Stimulated activated CD4-positive, alpha-beta T cell treated with anti-CD3 and anti-CD28 coated beads, Interleukin-4, amount 100 ng/mL, for 24 hours (primary cell): ENCODE measurements at regions not wholly inside any gene's neighbourhood (a gene's known extent, or its start where the extent isn't known, plus 50 kb on each side); places are given as distances from the start of the nearest gene placed in this dataset.

ENCODE experiments used
- DNase-seq: peaks from one replicate; pipeline ENCODE4 v3.0.0-alpha.2; 2020

- DNase-seq: no peak
Observed at GRCh38 chrX:121102101-121102500, 54.7 kb downstream of the GLUD2 start.

GRCh38 chrX:121103381-121103780 is 56.0 kb downstream of the GLUD2 start:
- no peak for DNase-seq

- peak; percentile 9 for DNase-seq
Observed at GRCh38 chrX:121106484-121107235, 59.2 kb downstream of the GLUD2 start.

- DNase-seq: no peak
Observed at GRCh38 chrX:121109986-121110385, 62.6 kb downstream of the GLUD2 start.

GRCh38 chrX:121110536-121110935 is 63.1 kb downstream of the GLUD2 start:
- DNase-seq: no peak

GRCh38 chrX:121114691-121115090 is 67.3 kb downstream of the GLUD2 start:
- no peak for DNase-seq

GRCh38 chrX:121120690-121121605 is 73.5 kb downstream of the GLUD2 start:
- DNase-seq: no peak

GRCh38 chrX:121122332-121122731 is 74.9 kb downstream of the GLUD2 start:
- DNase-seq: no peak

GRCh38 chrX:121128925-121129877 is 81.8 kb downstream of the GLUD2 start:
- DNase-seq: no peak

- no peak for DNase-seq
Observed at GRCh38 chrX:121132675-121133074, 85.3 kb downstream of the GLUD2 start.

GRCh38 chrX:121135488-121136207 is 88.2 kb downstream of the GLUD2 start:
- DNase-seq: no peak

GRCh38 chrX:121146059-121146628 is 98.7 kb downstream of the GLUD2 start:
- no peak for DNase-seq

- no peak for DNase-seq
Observed at GRCh38 chrX:121150217-121150616, 102.8 kb downstream of the GLUD2 start.

- DNase-seq: no peak
Observed at GRCh38 chrX:121151293-121151692, 103.9 kb downstream of the GLUD2 start.

GRCh38 chrX:121154858-121155404 is 107.5 kb downstream of the GLUD2 start:
- no peak for DNase-seq

- DNase-seq: no peak
Observed at GRCh38 chrX:121160987-121161386, 113.6 kb downstream of the GLUD2 start.

GRCh38 chrX:121161501-121161933 is 114.1 kb downstream of the GLUD2 start:
- peak; percentile 33 for DNase-seq

- DNase-seq: no peak
Observed at GRCh38 chrX:121163443-121163842, 116.0 kb downstream of the GLUD2 start.

- DNase-seq: no peak
Observed at GRCh38 chrX:121165930-121166359, 118.5 kb downstream of the GLUD2 start.

- no peak for DNase-seq
Observed at GRCh38 chrX:121169099-121170035, 122.0 kb downstream of the GLUD2 start.
